Left renal pelvis (tissue), 4 donors: ENCODE measurements at regions not wholly inside any gene's neighbourhood (a gene's known extent, or its start where the extent isn't known, plus 50 kb on each side); places are given as distances from the start of the nearest gene placed in this dataset.
"Not testable (repeated sequence)": the region's sequence is repeated elsewhere in the genome, so short reads cannot be mapped to it uniquely, and the experiment has no call there.

Experiments
- DNase-seq, 4 donors: peaks; one replicate each; pipeline ENCODE4 v3.0.0-alpha.2; 2013; ENCODE audit warnings: low read depth in 4 of 4, low spot score in 3 of 4

- DNase-seq = not testable (repeated sequence)
Observed at GRCh38 chr10:61818251-61818650, 83.2 kb upstream of the ARID5B start.

DNA sequence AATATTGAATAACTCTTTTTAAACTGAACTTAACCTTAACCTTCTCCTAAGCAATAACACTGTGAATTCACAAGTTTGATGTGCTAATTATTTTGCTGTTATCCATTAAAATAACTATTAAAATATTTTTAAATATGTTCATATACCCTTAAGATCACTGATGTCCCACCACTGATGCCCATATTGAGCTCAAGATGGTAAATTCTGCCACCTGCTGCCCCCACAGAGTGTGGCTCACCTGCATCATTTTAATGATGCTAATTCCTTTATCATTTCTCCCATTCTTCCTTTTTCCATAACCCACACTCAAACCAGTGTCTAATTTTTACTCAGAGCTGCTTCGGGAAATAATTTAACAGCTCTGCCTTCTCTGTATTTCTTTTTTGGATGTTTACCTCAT, 82.3 kb upstream of the ARID5B start:
- no peak for DNase-seq

- no peak for DNase-seq
Observed at GRCh38 chr10:61821153-61821552, 80.3 kb upstream of the ARID5B start.

GRCh38 chr10:61821693-61822092, 79.8 kb upstream of the ARID5B start:
- DNase-seq = no peak

DNA sequence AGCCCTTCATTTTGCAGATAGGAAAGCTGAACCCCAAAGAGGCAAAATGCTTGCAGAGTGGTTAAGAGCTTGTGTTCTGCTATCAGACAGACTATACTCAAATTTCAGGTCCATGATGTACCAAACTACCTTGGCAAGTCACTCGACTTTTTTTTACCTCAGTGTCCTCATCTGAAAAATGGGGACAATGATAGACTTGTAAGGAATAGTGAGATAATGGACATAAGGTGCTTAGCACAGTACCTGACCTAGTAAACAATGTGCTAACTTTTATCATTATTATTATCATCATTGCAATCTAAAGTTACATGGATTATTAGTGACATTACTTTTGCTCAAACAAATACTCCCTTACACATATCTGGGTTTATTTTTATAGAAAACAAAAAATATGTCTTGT, 79.4 kb upstream of the ARID5B start:
- no peak for DNase-seq

DNA sequence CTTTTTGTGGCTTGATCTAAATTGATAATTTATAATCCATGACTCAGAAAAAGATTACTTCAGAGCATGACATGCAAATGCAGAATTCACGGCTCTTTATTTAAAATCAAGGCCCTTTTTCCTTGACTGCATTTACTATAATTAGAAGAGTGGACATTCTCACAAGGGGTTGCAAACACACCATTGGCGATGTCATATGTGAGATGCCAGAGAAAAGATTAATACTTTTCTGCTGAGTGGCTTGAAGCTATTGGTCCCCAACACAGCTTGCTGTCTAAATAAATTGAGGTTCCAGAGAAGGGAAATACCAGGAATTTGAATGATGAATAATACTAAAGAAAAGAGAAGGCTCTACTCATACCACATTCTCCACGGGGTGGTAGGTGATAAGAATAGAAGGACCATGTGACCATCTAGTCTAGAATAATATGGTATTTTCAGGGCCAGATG, 78.7 kb upstream of the ARID5B start:
- DNase-seq = no peak

DNA sequence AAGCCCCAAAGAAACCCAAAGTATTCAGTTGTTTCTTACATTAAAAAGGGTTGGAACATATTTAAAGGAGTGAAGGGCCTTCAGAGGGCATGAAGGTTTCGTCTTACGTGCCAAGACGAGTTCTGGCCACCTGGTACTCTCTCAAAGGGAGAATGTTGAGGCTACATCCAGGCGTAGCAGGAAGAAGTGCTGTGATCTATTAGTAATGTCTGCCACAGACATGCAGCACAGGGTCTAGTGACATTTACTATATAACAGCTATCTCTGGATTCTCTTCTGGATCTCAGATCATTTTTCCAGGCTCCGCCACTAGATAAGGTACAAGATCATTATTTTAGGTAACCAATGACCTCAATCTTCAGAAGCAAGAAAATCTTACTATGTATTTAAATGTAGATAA, 76.5 kb upstream of the ARID5B start:
- no peak for DNase-seq

DNA sequence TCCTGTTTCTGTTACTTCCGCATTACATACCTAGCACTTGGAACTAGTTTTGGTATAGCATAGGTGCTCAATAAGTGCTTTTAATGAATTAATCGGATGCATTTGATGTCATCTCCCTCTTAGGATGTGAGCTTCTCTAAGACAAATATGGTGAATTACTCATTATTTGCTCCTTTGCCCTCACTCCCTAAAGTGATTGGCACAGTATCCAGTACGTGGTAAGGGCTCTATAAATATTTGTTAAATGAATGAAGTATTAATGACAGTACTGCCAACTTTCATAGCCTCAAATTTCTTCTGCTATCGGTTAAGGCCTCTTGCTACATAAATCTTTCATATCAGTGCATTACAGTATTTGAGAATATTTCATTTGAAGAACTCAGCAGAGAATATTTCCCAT, 75.9 kb upstream of the ARID5B start:
- no peak for DNase-seq

DNA sequence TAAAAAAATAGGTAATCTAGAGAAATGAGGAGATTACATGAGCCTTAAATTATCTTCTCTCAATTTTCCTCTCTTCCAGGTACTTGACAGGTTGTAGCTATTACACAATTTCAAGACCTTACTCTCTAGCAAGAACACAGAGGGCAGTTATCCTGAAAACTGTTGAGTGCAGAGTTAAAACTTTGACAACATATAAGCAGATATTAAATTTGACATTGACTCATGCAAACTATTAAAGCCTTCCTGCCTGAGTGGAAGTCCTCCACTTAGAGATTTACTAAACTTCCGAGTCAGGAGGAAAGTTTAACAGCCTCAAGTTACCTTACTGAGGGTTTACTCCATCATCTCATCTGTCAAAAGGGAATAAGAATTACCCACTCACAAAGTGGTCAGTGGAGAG, 73.5 kb upstream of the ARID5B start:
- DNase-seq = no peak

GRCh38 chr10:61828788-61829187, 72.7 kb upstream of the ARID5B start:
- no peak for DNase-seq

GRCh38 chr10:61830072-61830845, 71.2 kb upstream of the ARID5B start:
- no peak for DNase-seq

DNA sequence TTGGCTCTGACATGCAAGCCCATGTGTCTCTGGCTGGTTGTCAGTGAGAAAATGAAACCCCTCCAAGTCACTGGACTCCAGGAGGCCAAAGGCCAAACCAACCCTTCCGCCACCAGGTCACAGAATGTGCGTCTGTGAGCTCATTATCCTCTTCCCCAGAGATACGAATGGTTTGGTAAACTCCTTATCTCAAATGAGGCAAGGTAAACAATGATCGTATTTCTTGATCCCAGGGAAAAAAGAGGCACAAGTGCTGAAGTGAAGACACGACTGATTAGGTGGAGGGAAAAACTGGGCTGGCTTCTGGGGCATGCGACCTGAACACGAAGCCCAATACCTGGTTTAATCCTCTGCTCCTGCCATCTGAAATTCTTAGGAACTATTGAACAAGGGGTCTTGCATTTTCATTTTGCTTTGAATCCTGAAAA, 70.6 kb upstream of the ARID5B start:
- DNase-seq = no peak

- no peak for DNase-seq
Observed at GRCh38 chr10:61832866-61833481, 68.5 kb upstream of the ARID5B start.

GRCh38 chr10:61834519-61834918, 67.0 kb upstream of the ARID5B start:
- DNase-seq = no peak

DNA sequence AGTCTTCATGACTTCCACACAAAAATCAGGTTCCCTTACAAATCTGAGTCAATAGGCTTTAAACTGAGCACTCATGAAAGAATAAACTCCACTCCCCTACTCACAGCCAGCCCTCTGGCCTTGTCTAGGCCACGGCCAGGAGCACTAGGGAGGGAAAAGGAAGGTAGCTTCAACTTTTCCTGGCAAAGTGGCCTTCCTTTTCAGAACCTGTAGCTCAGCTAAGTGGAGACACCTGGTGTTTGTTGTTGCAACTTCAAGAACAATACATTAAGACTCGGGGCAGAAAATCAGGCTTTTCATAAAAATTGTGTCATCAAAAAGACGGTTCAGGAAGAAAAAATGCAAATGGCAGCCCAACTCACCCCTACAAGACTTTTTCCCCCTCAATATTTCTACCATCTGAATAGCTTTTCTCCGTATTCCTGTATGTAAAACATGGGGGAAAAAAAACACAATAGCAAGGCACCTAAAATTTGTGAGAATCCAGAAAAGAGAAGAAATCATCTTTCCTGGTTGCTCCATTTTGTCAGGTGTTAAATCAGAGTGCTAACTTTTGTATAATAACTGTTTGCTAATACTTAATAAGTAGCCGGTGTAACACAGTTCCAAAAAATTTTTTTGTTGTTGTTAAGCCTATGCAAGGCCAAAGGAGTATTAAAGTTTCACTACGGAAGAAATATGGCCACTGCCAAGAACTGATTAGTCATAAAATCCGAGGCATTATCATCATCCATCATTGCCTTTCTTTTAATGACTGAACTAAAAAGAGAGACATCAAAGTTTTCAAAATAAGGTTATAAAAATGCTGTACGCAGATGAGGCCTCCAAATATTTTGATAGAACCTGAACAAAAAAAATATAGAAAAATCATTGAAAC, 66.2 kb upstream of the ARID5B start:
- peak in 2 of 4 donors; percentile 24 to 27 for DNase-seq

GRCh38 chr10:61835946-61836887, 65.3 kb upstream of the ARID5B start:
- DNase-seq = peak in 1 of 4 donors; percentile 35

GRCh38 chr10:61836888-61837754, 64.4 kb upstream of the ARID5B start:
- peak in 2 of 4 donors; percentile 25 to 38 for DNase-seq

GRCh38 chr10:61837755-61838171, 63.7 kb upstream of the ARID5B start:
- peak in 1 of 4 donors; percentile 29 for DNase-seq

GRCh38 chr10:61839916-61840315, 61.6 kb upstream of the ARID5B start:
- no peak for DNase-seq
